22Rv1 (cell line): ENCODE measurements at regions not wholly inside any gene's neighbourhood (a gene's known extent, or its start where the extent isn't known, plus 50 kb on each side); places are given as distances from the start of the nearest gene placed in this dataset.
A peak's percentile ranks its signal among the peaks of the same experiment; 100 is the strongest.
"Not testable (repeated sequence)": the region's sequence is repeated elsewhere in the genome, so short reads cannot be mapped to it uniquely, and the experiment has no call there.

Experiments
- H3K27ac ChIP-seq: fragments of 450-650 bp; 2 replicates; pipeline ENCODE4 v1.5.1; 2017
- CTCF ChIP-seq: fragments of 450-650 bp; IDR thresholded peaks from 2 replicates; pipeline ENCODE4 v1.5.1; 2017; ENCODE audit warnings: mild to moderate bottlenecking
- ZFX ChIP-seq: fragments of 450-650 bp; IDR thresholded peaks from 2 replicates; pipeline ENCODE4 v1.6.1; 2017; ENCODE audit warnings: antibody characterized with exemption, borderline replicate concordance

- TF ChIP-seq ZFX, result no peak
- H3K27ac ChIP-seq, result peak overlapping the region; percentile 47
Observed at GRCh38 chr6:81895511-81896185, 143.2 kb upstream of the TENT5A start.

- H3K27ac ChIP-seq, result peak overlapping the region; percentile 47
- TF ChIP-seq ZFX (no peak), CTCF (no peak)
Observed at GRCh38 chr6:81894788-81895271, 142.3 kb upstream of the TENT5A start.

- peak overlapping the region; percentile 47; the same call in 1 of the 2 replicates for H3K27ac ChIP-seq
- TF ChIP-seq ZFX, result no peak
- TF ChIP-seq CTCF, result no peak
Observed at GRCh38 chr6:81894306-81894705, 141.8 kb upstream of the TENT5A start.

- TF ChIP-seq CTCF, result no peak
- TF ChIP-seq ZFX, result no peak
- no peak overlapping the region for H3K27ac ChIP-seq
Observed at GRCh38 chr6:81892891-81893290, 140.4 kb upstream of the TENT5A start.

- H3K27ac ChIP-seq, result no peak overlapping the region
- TF ChIP-seq CTCF (no peak), ZFX (no peak)
Observed at GRCh38 chr6:81891874-81892273, 139.4 kb upstream of the TENT5A start.

GRCh38 chr6:81890846-81891245 is 138.4 kb upstream of the TENT5A start:
- no peak overlapping the region for H3K27ac ChIP-seq
- TF ChIP-seq CTCF, result no peak
- TF ChIP-seq ZFX, result no peak

- no peak for TF ChIP-seq ZFX
- no peak for TF ChIP-seq CTCF
- H3K27ac ChIP-seq, result no peak overlapping the region
Observed at GRCh38 chr6:81889377-81890053, 137.0 kb upstream of the TENT5A start.

GRCh38 chr6:81886909-81887308 is 134.4 kb upstream of the TENT5A start:
- not testable (repeated sequence) for H3K27ac ChIP-seq
